Suprapubic skin (tissue), 4 donors: ENCODE measurements at regions not wholly inside any gene's neighbourhood (a gene's known extent, or its start where the extent isn't known, plus 50 kb on each side); places are given as distances from the start of the nearest gene placed in this dataset.

Experiments used
- DNase-seq, 2 donors: peaks; one replicate each; pipeline ENCODE4 v3.0.0-alpha.2; 2019; ENCODE audit warnings: low spot score in 2 of 2
- H3K27ac ChIP-seq: fragments of 200-600 bp; sonication (generic); one replicate; pipeline ENCODE4 v1.5.1; 2019
- H3K27me3 ChIP-seq: fragments of 200-600 bp; sonication (generic); one replicate; pipeline ENCODE4 v1.5.1; 2019
- H3K36me3 ChIP-seq: fragments of 200-600 bp; sonication (generic); one replicate; pipeline ENCODE4 v1.5.1; 2019
- H3K4me1 ChIP-seq: fragments of 200-600 bp; sonication (generic); one replicate; pipeline ENCODE4 v1.5.1; 2019
- H3K4me3 ChIP-seq: fragments of 200-600 bp; sonication (generic); one replicate; pipeline ENCODE4 v1.5.1; 2019; ENCODE audit warnings: mild to moderate bottlenecking
- H3K9me3 ChIP-seq: fragments of 200-600 bp; sonication (generic); one replicate; pipeline ENCODE4 v1.5.1; 2019
- EP300 ChIP-seq: sonication (generic); formaldehyde crosslinking; IDR thresholded peaks from one replicate; pipeline ENCODE4 v1.6.1; 2017; ENCODE audit warnings: antibody characterized with exemption
- POLR2A ChIP-seq, 2 donors: fragments of 450-650 bp; IDR thresholded peaks; one replicate each; pipeline ENCODE4 v1.6.1; 2017; ENCODE audit warnings: antibody characterized with exemption in 2 of 2, mild to moderate bottlenecking in 2 of 2, moderate library complexity in 2 of 2
- POLR2AphosphoS5 ChIP-seq, 3 donors: sonication (generic); formaldehyde crosslinking; IDR thresholded peaks; one replicate each; pipeline ENCODE4 v1.6.1; 2017; ENCODE audit warnings: antibody characterized with exemption in 3 of 3
- WGBS: methylation state at CpG from one replicate; pipeline ENCODE4 v1.1.5; 2018; 5-methylcytosine and 5-hydroxymethylcytosine counted together
- TF ChIP-seq, protein P1 (sequence below), 2 donors: fragments of 200-600 bp in 1 of 2; fragments of 450-650 bp in 1 of 2; sonication (generic) in 1 of 2; IDR thresholded peaks; one replicate each; pipeline ENCODE4 v1.5.1; 2016 to 2019; ENCODE audit warnings: antibody characterized with exemption in 2 of 2, mild to moderate bottlenecking in 1 of 2, moderate library complexity in 1 of 2

- no peak for TF ChIP-seq POLR2AphosphoS5 (IDR thresholded peaks at IDR 0.05)
- TF ChIP-seq, protein P1, sequence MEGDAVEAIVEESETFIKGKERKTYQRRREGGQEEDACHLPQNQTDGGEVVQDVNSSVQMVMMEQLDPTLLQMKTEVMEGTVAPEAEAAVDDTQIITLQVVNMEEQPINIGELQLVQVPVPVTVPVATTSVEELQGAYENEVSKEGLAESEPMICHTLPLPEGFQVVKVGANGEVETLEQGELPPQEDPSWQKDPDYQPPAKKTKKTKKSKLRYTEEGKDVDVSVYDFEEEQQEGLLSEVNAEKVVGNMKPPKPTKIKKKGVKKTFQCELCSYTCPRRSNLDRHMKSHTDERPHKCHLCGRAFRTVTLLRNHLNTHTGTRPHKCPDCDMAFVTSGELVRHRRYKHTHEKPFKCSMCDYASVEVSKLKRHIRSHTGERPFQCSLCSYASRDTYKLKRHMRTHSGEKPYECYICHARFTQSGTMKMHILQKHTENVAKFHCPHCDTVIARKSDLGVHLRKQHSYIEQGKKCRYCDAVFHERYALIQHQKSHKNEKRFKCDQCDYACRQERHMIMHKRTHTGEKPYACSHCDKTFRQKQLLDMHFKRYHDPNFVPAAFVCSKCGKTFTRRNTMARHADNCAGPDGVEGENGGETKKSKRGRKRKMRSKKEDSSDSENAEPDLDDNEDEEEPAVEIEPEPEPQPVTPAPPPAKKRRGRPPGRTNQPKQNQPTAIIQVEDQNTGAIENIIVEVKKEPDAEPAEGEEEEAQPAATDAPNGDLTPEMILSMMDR (IDR thresholded peaks at IDR 0.05), result no peak
- TF ChIP-seq POLR2A (IDR thresholded peaks at IDR 0.05), result no peak
- no peak for TF ChIP-seq EP300
- WGBS, result 33% methylated on average over 1 of the region's 1 CpG
- no peak for DNase-seq
These were observed 158.9 kb upstream of the GPR26 start for GRCh38 chr10:123507298-123507697.

DNA sequence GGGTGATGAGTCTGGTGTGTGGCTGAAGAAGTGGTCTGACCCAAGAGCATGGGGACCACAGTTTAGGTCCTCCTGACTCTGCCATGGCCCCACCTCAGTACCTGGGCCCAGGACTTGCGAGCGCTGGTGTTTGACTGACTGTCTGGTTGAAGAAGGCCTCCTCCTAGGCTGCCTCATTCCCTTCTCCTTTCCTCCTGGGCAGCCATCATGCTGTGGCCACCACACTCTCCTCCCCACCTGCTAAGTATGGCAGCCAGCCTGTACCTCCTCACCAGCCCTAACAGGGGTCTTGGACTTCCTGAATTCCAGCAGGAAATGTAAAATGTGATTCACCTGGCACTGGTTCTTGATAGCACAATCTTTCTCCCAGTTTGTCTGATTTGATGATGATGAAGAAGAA is 156.8 kb upstream of the GPR26 start:
- Histone ChIP-seq H3K9me3 (no peaks in the 10 kb centered on the region), H3K4me3 (no peak overlapping the region), H3K4me1 (no peaks in the 10 kb centered on the region), H3K36me3 (no peaks in the 10 kb centered on the region), H3K27ac (no peak overlapping the region), H3K27me3 (peaks cover 7% of the 10 kb centered on the region)
- DNase-seq, result peak in 1 of 2 donors; percentile 70
- TF ChIP-seq POLR2A (IDR thresholded peaks at IDR 0.05) (no peak), EP300 (no peak), POLR2AphosphoS5 (IDR thresholded peaks at IDR 0.05) (no peak)
- TF ChIP-seq, protein P1 (IDR thresholded peaks at IDR 0.05), result no peak
- 100% methylated on average over 2 of the region's 2 CpGs for WGBS

More at GRCh38 chr10:123507298-123507697, 158.9 kb upstream of the GPR26 start:
- Histone ChIP-seq H3K36me3 (no peaks in the 10 kb centered on the region), H3K27me3 (peaks cover 2% of the 10 kb centered on the region), H3K4me1 (no peaks in the 10 kb centered on the region), H3K27ac (no peak overlapping the region), H3K9me3 (no peaks in the 10 kb centered on the region), H3K4me3 (no peak overlapping the region)

DNA sequence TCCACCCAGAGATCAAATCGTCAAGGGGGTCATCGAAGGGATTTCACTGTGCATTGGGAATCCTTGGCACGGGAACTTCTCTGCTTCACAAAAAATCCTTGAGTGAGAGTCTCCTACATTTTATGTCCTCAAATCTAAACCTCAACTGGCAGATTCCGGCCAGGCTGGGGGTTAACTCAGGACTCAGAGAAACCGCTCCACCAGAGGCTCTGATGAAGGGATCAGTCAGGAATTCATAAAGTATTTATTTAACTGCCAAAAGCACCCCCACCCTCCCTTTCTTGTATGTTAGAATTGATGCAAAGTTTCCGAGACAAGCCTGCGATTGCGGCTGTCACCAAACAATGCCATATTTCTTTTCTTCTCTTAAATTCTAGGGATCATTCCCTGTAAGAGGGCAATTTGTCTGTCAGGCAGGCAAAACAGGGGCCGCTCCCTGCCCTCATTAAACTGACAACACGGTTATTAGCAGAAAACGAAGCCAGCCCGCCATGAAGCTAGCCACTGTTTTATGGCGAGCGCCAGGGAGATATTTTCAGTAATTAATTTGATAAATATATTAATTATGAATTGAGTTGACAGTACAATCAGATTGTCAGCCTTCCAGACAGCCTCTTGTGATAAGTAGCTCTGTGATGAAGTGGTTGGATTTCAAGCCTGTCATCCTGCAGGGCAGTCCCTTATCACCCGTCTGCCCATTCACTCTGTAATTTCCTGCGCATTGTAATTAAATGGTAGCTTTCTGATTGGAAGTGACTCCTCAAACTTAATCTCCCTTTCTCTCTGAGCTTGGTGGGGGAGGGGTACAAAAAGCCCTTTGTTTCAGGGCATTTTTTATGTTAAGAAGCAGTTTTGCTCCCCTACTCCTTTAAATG is 153.0 kb upstream of the GPR26 start:
- Histone ChIP-seq H3K27me3 (peaks cover 21% of the 10 kb centered on the region), H3K36me3 (no peaks in the 10 kb centered on the region), H3K4me1 (no peaks in the 10 kb centered on the region), H3K9me3 (no peaks in the 10 kb centered on the region), H3K4me3 (no peak overlapping the region), H3K27ac (no peak overlapping the region)
- peak in 1 of 2 donors; percentile 45 for DNase-seq
- no peak for TF ChIP-seq POLR2AphosphoS5 (IDR thresholded peaks at IDR 0.05)
- TF ChIP-seq, protein P1 (IDR thresholded peaks at IDR 0.05), result no peak
- TF ChIP-seq EP300, result no peak
- TF ChIP-seq POLR2A (IDR thresholded peaks at IDR 0.05), result no peak
- 61% methylated on average over 16 of the region's 16 CpGs for WGBS

DNA sequence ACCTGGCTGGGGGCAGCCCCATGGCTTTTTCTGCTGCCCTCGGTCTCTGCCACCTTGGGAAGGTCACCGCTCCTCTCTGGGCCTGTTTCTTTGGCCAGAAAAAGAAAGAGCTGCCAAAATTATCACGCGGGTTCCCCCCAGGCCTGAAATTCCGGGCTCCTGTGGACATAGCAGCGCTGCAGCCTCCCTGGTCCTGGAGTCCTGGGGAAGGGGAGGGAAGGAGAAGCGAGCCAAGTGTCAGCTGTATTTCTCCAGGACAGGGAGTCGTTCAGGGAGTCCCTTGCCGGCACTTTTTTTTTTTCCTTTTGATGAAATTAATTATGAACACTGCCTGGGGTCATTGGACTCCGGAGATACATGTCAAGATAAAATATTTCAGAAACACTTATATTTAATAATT is 152.3 kb upstream of the GPR26 start:
- Histone ChIP-seq H3K4me1 (no peaks in the 10 kb centered on the region), H3K27ac (no peak overlapping the region), H3K36me3 (no peaks in the 10 kb centered on the region), H3K4me3 (no peak overlapping the region), H3K9me3 (no peaks in the 10 kb centered on the region), H3K27me3 (peaks cover 21% of the 10 kb centered on the region)
- peak in 1 of 2 donors; percentile 24 for DNase-seq
- TF ChIP-seq EP300, result no peak
- no peak for TF ChIP-seq POLR2AphosphoS5 (IDR thresholded peaks at IDR 0.05)
- TF ChIP-seq, protein P1 (IDR thresholded peaks at IDR 0.05), result no peak
- TF ChIP-seq POLR2A (IDR thresholded peaks at IDR 0.05), result no peak
- 59% methylated on average over 10 of the region's 10 CpGs for WGBS

GRCh38 chr10:123514996-123515395 is 151.2 kb upstream of the GPR26 start:
- H3K36me3 ChIP-seq, result no peaks in the 10 kb centered on the region
- no peaks in the 10 kb centered on the region for H3K4me1 ChIP-seq
- 94% methylated on average over 8 of the region's 8 CpGs for WGBS
- TF ChIP-seq, protein P1 (IDR thresholded peaks at IDR 0.05), result no peak
- TF ChIP-seq EP300 (no peak), POLR2AphosphoS5 (IDR thresholded peaks at IDR 0.05) (no peak), POLR2A (IDR thresholded peaks at IDR 0.05) (no peak)
- no peak overlapping the region for H3K27ac ChIP-seq
- peak in 1 of 2 donors; percentile 57 for DNase-seq
- H3K9me3 ChIP-seq, result no peaks in the 10 kb centered on the region
- H3K4me3 ChIP-seq, result no peak overlapping the region
- peaks cover 22% of the 10 kb centered on the region for H3K27me3 ChIP-seq
